ENCODE measurements at regions not wholly inside any gene's neighbourhood (a gene's known extent, or its start where the extent isn't known, plus 50 kb on each side); places are given as distances from the start of the nearest gene placed in this dataset.

GRCh38 chr1:55277377-55278130, 62.4 kb upstream of the USP24 start:
- DNase-seq = peak; percentile 78

DNA sequence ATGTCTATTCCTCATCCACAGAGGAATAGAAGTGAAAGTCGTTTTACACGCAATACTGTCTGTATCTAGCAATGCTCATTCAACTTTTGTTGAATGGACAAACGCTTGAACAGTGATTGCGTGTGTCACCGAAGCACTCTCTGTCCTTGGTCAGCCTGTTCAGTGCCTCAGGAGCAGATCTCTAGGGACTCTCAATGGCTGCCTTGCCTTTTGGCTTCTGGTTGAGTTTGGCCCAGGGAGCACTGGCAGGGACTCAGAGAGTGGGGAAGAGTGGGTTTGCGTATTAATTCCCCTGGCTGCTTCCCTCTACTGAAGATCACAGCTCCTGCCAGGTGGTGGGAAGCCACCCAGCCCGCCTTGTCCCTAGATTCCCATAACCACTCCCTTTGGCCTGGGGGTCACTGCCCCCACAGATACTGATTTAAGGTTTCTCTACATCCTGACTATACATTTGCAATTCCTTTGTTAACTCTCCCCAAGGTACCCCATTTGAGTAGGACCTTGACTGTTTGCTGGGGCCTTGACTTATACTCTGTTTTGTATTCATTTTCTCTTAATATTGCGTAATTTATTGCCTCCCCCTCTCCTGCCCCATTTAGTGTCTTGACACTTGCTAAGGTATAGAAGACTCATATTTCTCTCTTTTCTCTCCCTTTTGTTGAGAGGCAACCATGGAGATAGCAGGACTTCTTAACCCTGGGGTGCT, 61.7 kb upstream of the USP24 start:
- no peak for DNase-seq

DNA sequence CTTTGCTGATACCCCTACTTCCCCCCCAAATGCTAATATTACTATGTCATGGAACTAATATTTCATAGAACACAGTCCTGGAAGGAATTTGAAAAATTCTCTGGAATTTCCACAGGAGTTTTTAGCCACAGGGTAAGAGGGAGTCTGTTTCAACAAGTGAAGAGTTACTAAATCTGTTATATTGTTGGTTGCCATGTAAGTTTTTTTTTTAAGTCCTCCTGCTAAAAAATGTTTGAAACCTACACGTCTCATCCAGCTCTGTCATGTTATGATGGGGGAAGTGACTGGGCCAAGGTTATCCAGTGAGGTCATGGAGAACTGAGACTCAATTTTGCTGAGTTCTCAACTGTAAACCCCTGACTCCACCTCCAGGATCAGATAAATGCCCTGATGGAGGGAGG, 60.8 kb upstream of the USP24 start:
- DNase-seq = peak; percentile 65

- peak; percentile 24 for DNase-seq
Observed at GRCh38 chr1:55275151-55275748, 60.1 kb upstream of the USP24 start.

GRCh38 chr1:55272994-55273393, 57.8 kb upstream of the USP24 start:
- DNase-seq = no peak

Measured in fibroblast of skin of scalp (primary cell).